GM12891 (cell line): ENCODE measurements at regions not wholly inside any gene's neighbourhood (a gene's known extent, or its start where the extent isn't known, plus 50 kb on each side); places are given as distances from the start of the nearest gene placed in this dataset.
"Not testable (repeated sequence)": the region's sequence is repeated elsewhere in the genome, so short reads cannot be mapped to it uniquely, and the experiment has no call there.

ENCODE experiments used
- DNase-seq: peaks from one replicate; pipeline ENCODE4 v3.0.0; 2011; ENCODE audit warnings: low spot score; ENCODE audit not compliant: insufficient read length
- FAIRE-seq: peaks from 2 replicates; lab custom pipeline; 2011; peaks lifted over from hg19 to GRCh38; lab: Jason Lieb, UNC
- PAX5 ChIP-seq: IDR thresholded peaks from 2 replicates; pipeline ENCODE4 v1.6.1; 2011; ENCODE audit warnings: low read length, moderate library complexity, mild to moderate bottlenecking; ENCODE audit not compliant: insufficient read depth, severe bottlenecking
- POLR2A ChIP-seq: IDR thresholded peaks from 2 replicates; pipeline ENCODE4 v1.6.1; 2011; ENCODE audit warnings: low read depth, low read length, control low read depth
- POLR2AphosphoS5 ChIP-seq: IDR thresholded peaks from 2 replicates; pipeline ENCODE4 v1.6.1; 2011; ENCODE audit warnings: low read depth, low read length, control low read depth
- POU2F2 ChIP-seq: IDR thresholded peaks from 2 replicates; pipeline ENCODE4 v1.6.1; 2011; ENCODE audit warnings: low read depth, mild to moderate bottlenecking, control low read depth, low read length, moderate library complexity
- SPI1 ChIP-seq: IDR thresholded peaks from 2 replicates; pipeline ENCODE4 v1.6.1; 2011; ENCODE audit warnings: low read depth, low read length, control low read depth
- TAF1 ChIP-seq: IDR thresholded peaks from 2 replicates; pipeline ENCODE4 v1.6.1; 2011; ENCODE audit warnings: low read depth, low read length, control low read depth

- no peak for DNase-seq
- no peak for FAIRE-seq
- no peak for TF ChIP-seq PAX5
- TF ChIP-seq POU2F2: no peak
- no peak for TF ChIP-seq SPI1
- TF ChIP-seq TAF1: no peak
- TF ChIP-seq POLR2A: no peak
- TF ChIP-seq POLR2AphosphoS5: no peak
Measured at GRCh38 chr4:164136180-164136616, 617.7 kb upstream of the SMIM31 start.

GRCh38 chr4:164138521-164138920 is 615.4 kb upstream of the SMIM31 start:
- FAIRE-seq: no peak
- DNase-seq: no peak
- TF ChIP-seq SPI1 (no peak), POLR2AphosphoS5 (no peak), POU2F2 (no peak), TAF1 (no peak), PAX5 (no peak), POLR2A (no peak)

- FAIRE-seq (no peak), DNase-seq (no peak)
- TF ChIP-seq SPI1 (no peak), TAF1 (no peak), POLR2A (no peak), PAX5 (no peak)
Measured at GRCh38 chr4:164139291-164139690, 614.6 kb upstream of the SMIM31 start.

- FAIRE-seq, DNase-seq: not testable (repeated sequence)
Measured at GRCh38 chr4:164141755-164142375, 612.1 kb upstream of the SMIM31 start.

GRCh38 chr4:164154416-164154815 is 599.5 kb upstream of the SMIM31 start:
- TF ChIP-seq POU2F2 (no peak), TAF1 (no peak), SPI1 (no peak), POLR2AphosphoS5 (no peak), POLR2A (no peak), PAX5 (no peak)
- DNase-seq (no peak), FAIRE-seq (no peak)

- no peak for FAIRE-seq
- no peak for TF ChIP-seq POLR2AphosphoS5
- no peak for DNase-seq
Measured at GRCh38 chr4:164169591-164169990, 584.3 kb upstream of the SMIM31 start.

GRCh38 chr4:164177153-164177552 is 576.8 kb upstream of the SMIM31 start:
- DNase-seq (no peak), FAIRE-seq (no peak)
- TF ChIP-seq SPI1: no peak

- DNase-seq (no peak), FAIRE-seq (no peak)
- TF ChIP-seq TAF1: no peak
- no peak for TF ChIP-seq POLR2AphosphoS5
- no peak for TF ChIP-seq POLR2A
- TF ChIP-seq PAX5: no peak
- no peak for TF ChIP-seq SPI1
- TF ChIP-seq POU2F2: no peak
Measured at GRCh38 chr4:164177753-164178152, 576.2 kb upstream of the SMIM31 start.

- TF ChIP-seq TAF1 (no peak), PAX5 (no peak), POLR2A (no peak), POLR2AphosphoS5 (no peak), POU2F2 (no peak), SPI1 (no peak)
- DNase-seq (no peak), FAIRE-seq (no peak)
Measured at GRCh38 chr4:164188236-164188635, 565.7 kb upstream of the SMIM31 start.

GRCh38 chr4:164192844-164193243 is 561.1 kb upstream of the SMIM31 start:
- TF ChIP-seq POLR2AphosphoS5 (no peak), SPI1 (no peak), POU2F2 (no peak), TAF1 (no peak), POLR2A (no peak), PAX5 (no peak)
- FAIRE-seq (no peak), DNase-seq (no peak)

- FAIRE-seq (no peak), DNase-seq (no peak)
- TF ChIP-seq POLR2AphosphoS5 (no peak), SPI1 (no peak), PAX5 (no peak), POLR2A (no peak), TAF1 (no peak), POU2F2 (no peak)
Measured at GRCh38 chr4:164193676-164194075, 560.3 kb upstream of the SMIM31 start.

GRCh38 chr4:164197556-164197955 is 556.4 kb upstream of the SMIM31 start:
- TF ChIP-seq SPI1 (no peak), POLR2A (no peak), POLR2AphosphoS5 (no peak), POU2F2 (no peak), TAF1 (no peak), PAX5 (no peak)
- DNase-seq (no peak), FAIRE-seq (no peak)
